ENCODE measurements at regions not wholly inside any gene's neighbourhood (a gene's known extent, or its start where the extent isn't known, plus 50 kb on each side); places are given as distances from the start of the nearest gene placed in this dataset.

DNA sequence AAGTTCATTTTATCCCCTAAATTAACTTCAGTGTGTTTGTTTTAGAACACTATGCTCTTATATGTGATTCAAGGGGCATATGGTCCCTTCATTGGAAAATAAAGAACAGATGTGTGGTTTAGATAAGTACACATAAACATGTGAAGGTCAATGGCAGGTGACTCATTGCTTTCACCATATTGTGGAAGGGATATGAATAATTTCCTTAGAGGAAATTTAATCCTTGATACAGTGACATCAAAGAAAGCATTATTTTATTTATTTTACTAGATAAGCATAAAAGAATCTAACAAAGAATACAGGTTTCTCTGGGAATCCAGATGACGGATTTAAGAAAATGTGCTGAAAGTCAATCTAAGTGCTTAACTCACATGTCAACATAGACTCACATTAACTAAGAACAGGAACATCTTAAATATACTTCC, 373.5 kb downstream of the KCTD12 start:
- TF ChIP-seq, protein P1, sequence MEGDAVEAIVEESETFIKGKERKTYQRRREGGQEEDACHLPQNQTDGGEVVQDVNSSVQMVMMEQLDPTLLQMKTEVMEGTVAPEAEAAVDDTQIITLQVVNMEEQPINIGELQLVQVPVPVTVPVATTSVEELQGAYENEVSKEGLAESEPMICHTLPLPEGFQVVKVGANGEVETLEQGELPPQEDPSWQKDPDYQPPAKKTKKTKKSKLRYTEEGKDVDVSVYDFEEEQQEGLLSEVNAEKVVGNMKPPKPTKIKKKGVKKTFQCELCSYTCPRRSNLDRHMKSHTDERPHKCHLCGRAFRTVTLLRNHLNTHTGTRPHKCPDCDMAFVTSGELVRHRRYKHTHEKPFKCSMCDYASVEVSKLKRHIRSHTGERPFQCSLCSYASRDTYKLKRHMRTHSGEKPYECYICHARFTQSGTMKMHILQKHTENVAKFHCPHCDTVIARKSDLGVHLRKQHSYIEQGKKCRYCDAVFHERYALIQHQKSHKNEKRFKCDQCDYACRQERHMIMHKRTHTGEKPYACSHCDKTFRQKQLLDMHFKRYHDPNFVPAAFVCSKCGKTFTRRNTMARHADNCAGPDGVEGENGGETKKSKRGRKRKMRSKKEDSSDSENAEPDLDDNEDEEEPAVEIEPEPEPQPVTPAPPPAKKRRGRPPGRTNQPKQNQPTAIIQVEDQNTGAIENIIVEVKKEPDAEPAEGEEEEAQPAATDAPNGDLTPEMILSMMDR (conservative IDR thresholded peaks at IDR 0.05) = no peak
- TF ChIP-seq EZH2 (IDR thresholded peaks at IDR 0.05; ENCODE audit: low read depth) = no peak
